ENCODE measurements at regions not wholly inside any gene's neighbourhood (a gene's known extent, or its start where the extent isn't known, plus 50 kb on each side); places are given as distances from the start of the nearest gene placed in this dataset.

GRCh38 chr7:106776618-106777347 lies 88.3 kb upstream of the PIK3CG start:
- no peaks in the 10 kb centered on the region for H3K4me1 ChIP-seq
- no peaks in the 10 kb centered on the region for H3K36me3 ChIP-seq
- H3K9me3 ChIP-seq (replicated peaks): no peaks in the 10 kb centered on the region
- no peak for DNase-seq
- H3K27ac ChIP-seq: no peak overlapping the region
- no peak overlapping the region for H3K4me3 ChIP-seq
- no peaks in the 10 kb centered on the region for H3K27me3 ChIP-seq

GRCh38 chr7:106777674-106778299 lies 87.3 kb upstream of the PIK3CG start:
- Histone ChIP-seq H3K4me3 (no peak overlapping the region), H3K4me1 (no peaks in the 10 kb centered on the region), H3K27me3 (no peaks in the 10 kb centered on the region), H3K27ac (no peak overlapping the region), H3K36me3 (no peaks in the 10 kb centered on the region), H3K9me3 (replicated peaks) (no peaks in the 10 kb centered on the region)
- DNase-seq: no peak

GRCh38 chr7:106778656-106779250 lies 86.3 kb upstream of the PIK3CG start:
- H3K27me3 ChIP-seq: no peaks in the 10 kb centered on the region
- H3K4me1 ChIP-seq: no peaks in the 10 kb centered on the region
- no peaks in the 10 kb centered on the region for H3K36me3 ChIP-seq
- no peak for DNase-seq
- no peak overlapping the region for H3K27ac ChIP-seq
- H3K4me3 ChIP-seq: no peak overlapping the region
- H3K9me3 ChIP-seq (replicated peaks): no peaks in the 10 kb centered on the region

- Histone ChIP-seq H3K4me1 (no peaks in the 10 kb centered on the region), H3K36me3 (no peaks in the 10 kb centered on the region), H3K9me3 (replicated peaks) (no peaks in the 10 kb centered on the region), H3K4me3 (no peak overlapping the region), H3K27ac (no peak overlapping the region), H3K27me3 (no peaks in the 10 kb centered on the region)
- peak; percentile 28 to 30 for DNase-seq
Observed at GRCh38 chr7:106779877-106780276, 85.2 kb upstream of the PIK3CG start.

- Histone ChIP-seq H3K4me1 (no peaks in the 10 kb centered on the region), H3K27ac (no peak overlapping the region), H3K27me3 (no peaks in the 10 kb centered on the region), H3K36me3 (no peaks in the 10 kb centered on the region), H3K4me3 (no peak overlapping the region), H3K9me3 (replicated peaks) (no peaks in the 10 kb centered on the region)
- DNase-seq: no peak
Observed at GRCh38 chr7:106781007-106781406, 84.1 kb upstream of the PIK3CG start.

GRCh38 chr7:106781828-106782544 lies 83.1 kb upstream of the PIK3CG start:
- no peaks in the 10 kb centered on the region for H3K4me1 ChIP-seq
- H3K9me3 ChIP-seq (replicated peaks): no peaks in the 10 kb centered on the region
- H3K27ac ChIP-seq: no peak overlapping the region
- no peak for DNase-seq
- H3K4me3 ChIP-seq: no peak overlapping the region
- no peaks in the 10 kb centered on the region for H3K27me3 ChIP-seq
- H3K36me3 ChIP-seq: no peaks in the 10 kb centered on the region

GRCh38 chr7:106783286-106783685 lies 81.8 kb upstream of the PIK3CG start:
- Histone ChIP-seq H3K36me3 (0 out of 2 replicates have a peak, but pooled peaks cover 2% of the 10 kb centered on the region), H3K9me3 (replicated peaks) (no peaks in the 10 kb centered on the region), H3K4me3 (no peak overlapping the region), H3K27ac (no peak overlapping the region), H3K27me3 (no peaks in the 10 kb centered on the region), H3K4me1 (no peaks in the 10 kb centered on the region)
- no peak for DNase-seq

GRCh38 chr7:106788637-106789036 lies 76.4 kb upstream of the PIK3CG start:
- no peak for DNase-seq
- H3K9me3 ChIP-seq (replicated peaks): no peaks in the 10 kb centered on the region
- no peak overlapping the region for H3K27ac ChIP-seq
- H3K36me3 ChIP-seq: 0 out of 2 replicates have a peak, but pooled peaks cover 2% of the 10 kb centered on the region
- H3K4me1 ChIP-seq: no peaks in the 10 kb centered on the region
- H3K4me3 ChIP-seq: no peak overlapping the region
- H3K27me3 ChIP-seq: no peaks in the 10 kb centered on the region

GRCh38 chr7:106791526-106791925 lies 73.6 kb upstream of the PIK3CG start:
- H3K27ac ChIP-seq: no peak overlapping the region
- DNase-seq: no peak
- H3K4me3 ChIP-seq: no peak overlapping the region
- H3K4me1 ChIP-seq: no peaks in the 10 kb centered on the region; the same call in 1 of the 2 replicates
- H3K36me3 ChIP-seq: 0 out of 2 replicates have a peak, but pooled peaks cover 2% of the 10 kb centered on the region
- no peaks in the 10 kb centered on the region for H3K27me3 ChIP-seq
- H3K9me3 ChIP-seq (replicated peaks): no peaks in the 10 kb centered on the region

GRCh38 chr7:106792233-106792926 lies 72.7 kb upstream of the PIK3CG start:
- Histone ChIP-seq H3K9me3 (replicated peaks) (no peaks in the 10 kb centered on the region), H3K4me1 (no peaks in the 10 kb centered on the region; the same call in 1 of the 2 replicates), H3K4me3 (no peak overlapping the region), H3K27me3 (no peaks in the 10 kb centered on the region), H3K27ac (no peak overlapping the region), H3K36me3 (0 out of 2 replicates have a peak, but pooled peaks cover 2% of the 10 kb centered on the region)
- DNase-seq: no peak

GRCh38 chr7:106793015-106793975 lies 71.8 kb upstream of the PIK3CG start:
- Histone ChIP-seq H3K27ac (no peak overlapping the region), H3K4me1 (no peaks in the 10 kb centered on the region; the same call in 1 of the 2 replicates), H3K36me3 (no peaks in the 10 kb centered on the region), H3K4me3 (no peak overlapping the region), H3K27me3 (no peaks in the 10 kb centered on the region), H3K9me3 (replicated peaks) (no peaks in the 10 kb centered on the region)
- peak in 1 of 2 experiments; percentile 40 for DNase-seq

GRCh38 chr7:106794276-106795083 lies 70.6 kb upstream of the PIK3CG start:
- Histone ChIP-seq H3K27me3 (no peaks in the 10 kb centered on the region), H3K4me3 (no peak overlapping the region), H3K9me3 (replicated peaks) (no peaks in the 10 kb centered on the region), H3K4me1 (no peaks in the 10 kb centered on the region; the same call in 1 of the 2 replicates), H3K27ac (no peak overlapping the region), H3K36me3 (no peaks in the 10 kb centered on the region)
- peak; percentile 16 to 55 for DNase-seq

Measured in SJCRH30 (cell line).